ENCODE measurements at regions not wholly inside any gene's neighbourhood (a gene's known extent, or its start where the extent isn't known, plus 50 kb on each side); places are given as distances from the start of the nearest gene placed in this dataset.

GRCh38 chr1:157415661-157416060 is 136.7 kb downstream of the FCRL5 start:
- Histone ChIP-seq H3K9me2 (no peaks in the 10 kb centered on the region), H2AFZ (ENCODE audit: low read depth) (no peak overlapping the region), H3K4me1 (ENCODE audit: control insufficient read depth in 1 of 2, insufficient read depth in 2 of 2, low read depth in 1 of 2, low read length in 1 of 2) (no peaks in the 10 kb centered on the region), H3K9ac (no peak overlapping the region), H3K4me3 (ENCODE audit: low read depth in 2 of 2, low read length in 1 of 2) (no peak overlapping the region), H3K36me3 (replicated peaks in 1 of 2; ENCODE audit: control insufficient read depth in 1 of 2, insufficient read depth in 2 of 2, low read length in 1 of 2) (no peaks in the 10 kb centered on the region), H3K27ac (ENCODE audit: low read depth in 2 of 2, low read length in 1 of 2) (no peak overlapping the region), H3K27me3 (ENCODE audit: insufficient read depth) (no peaks in the 10 kb centered on the region; the same call in 1 of the 2 replicates), H3K79me2 (ENCODE audit: insufficient read depth) (no peaks in the 10 kb centered on the region), H3K9me3 (no peaks in the 10 kb centered on the region), H4K20me1 (ENCODE audit: insufficient read depth) (no peaks in the 10 kb centered on the region), H3K4me2 (no peak overlapping the region), H3F3A (replicated peaks; ENCODE audit: insufficient read depth) (no peaks in the 10 kb centered on the region)
- no peak for DNase-seq
- WGBS (ENCODE audit: low lambda C conversion rate): 2% methylated on average over 5 of the region's 5 CpGs
- ChIA-PET POLR2A (no interaction called here), CTCF (interaction anchor here (1.1 kb wide), 1 partner anchor 46 kb away, joined by 4 read pairs; no protein-coding TSS in a partner anchor)
- no peak for TF ChIP-seq FOXM1 (IDR thresholded peaks at IDR 0.05; ENCODE audit: low read depth)
- no peak for TF ChIP-seq REST (IDR thresholded peaks at IDR 0.05; ENCODE audit: low read depth, low read length)
- TF ChIP-seq FOSL2 (IDR thresholded peaks at IDR 0.05; ENCODE audit: borderline replicate concordance, low read depth): no peak
- TF ChIP-seq IRF3 (IDR thresholded peaks at IDR 0.05; ENCODE audit: low read depth, low read length): no peak
- no peak for TF ChIP-seq RCOR1 (IDR thresholded peaks at IDR 0.05; ENCODE audit: low read length)
- TF ChIP-seq YY1 (IDR thresholded peaks at IDR 0.05; ENCODE audit: low read depth): no peak
- TF ChIP-seq CTCF (IDR thresholded peaks at IDR 0.05): no peak
- no peak for TF ChIP-seq EZH2phosphoT487 (IDR thresholded peaks at IDR 0.05; ENCODE audit: borderline replicate concordance, low read depth)
- no peak for TF ChIP-seq FOXJ3 (CRISPR knock-in tag; IDR thresholded peaks at IDR 0.05)
- no peak for TF ChIP-seq MEF2A (IDR thresholded peaks at IDR 0.05; ENCODE audit: borderline replicate concordance, low read depth)
- TF ChIP-seq SMC3 (IDR thresholded peaks at IDR 0.05; ENCODE audit: low read depth, low read length): no peak
- no peak for TF ChIP-seq MXI1 (IDR thresholded peaks at IDR 0.05; ENCODE audit: low read depth, low read length)
- no peak for TF ChIP-seq ZBTB33 (IDR thresholded peaks at IDR 0.05; ENCODE audit: borderline replicate concordance, low read depth)

Measured in SK-N-SH (cell line).